Transverse colon (tissue), 4 donors: ENCODE measurements at regions not wholly inside any gene's neighbourhood (a gene's known extent, or its start where the extent isn't known, plus 50 kb on each side); places are given as distances from the start of the nearest gene placed in this dataset.
"Not testable (repeated sequence)": the region's sequence is repeated elsewhere in the genome, so short reads cannot be mapped to it uniquely, and the experiment has no call there.

Source experiments
- DNase-seq: peaks from one replicate; pipeline ENCODE4 v3.0.0-alpha.2; 2019
- H3K27ac ChIP-seq, 4 donors: fragments of 200-600 bp; sonication (generic); 2 replicates each; pipeline ENCODE4 v1.5.1; 2016 to 2018; ENCODE audit warnings: inconsistent platforms in 4 of 4
- H3K27me3 ChIP-seq: fragments of 200-600 bp; sonication (generic); 2 replicates; pipeline ENCODE4 v1.5.1; 2017; ENCODE audit warnings: inconsistent platforms
- H3K36me3 ChIP-seq, 4 donors: fragments of 200-600 bp; sonication (generic); 2 replicates each; pipeline ENCODE4 v1.5.1; 2017 to 2019; ENCODE audit warnings: inconsistent platforms in 4 of 4
- H3K4me1 ChIP-seq, 4 donors: fragments of 200-600 bp; sonication (generic); 2 replicates each; pipeline ENCODE4 v1.5.1; 2017 to 2020; ENCODE audit warnings: inconsistent platforms in 4 of 4
- H3K4me3 ChIP-seq, 4 donors: fragments of 200-600 bp; sonication (generic); 1 replicate in 1 of 4; 2 replicates in 3 of 4; pipeline versions ENCODE4 v1.5.1 to v1.6.1; 2017 to 2019; ENCODE audit warnings: inconsistent platforms in 4 of 4
- H3K9me3 ChIP-seq, 2 donors: fragments of 200-600 bp; sonication (generic); 2 replicates each; pipeline ENCODE4 v1.5.1; 2017 to 2019; ENCODE audit warnings: inconsistent platforms in 2 of 2
- EP300 ChIP-seq: sonication (generic); formaldehyde crosslinking; IDR thresholded peaks from one replicate; pipeline ENCODE4 v1.6.1; 2017; ENCODE audit warnings: antibody characterized with exemption, low read depth
- POLR2A ChIP-seq: fragments of 450-650 bp; IDR thresholded peaks from one replicate; pipeline ENCODE4 v1.6.1; 2016; ENCODE audit warnings: antibody characterized with exemption, mild to moderate bottlenecking, moderate library complexity
- POLR2AphosphoS5 ChIP-seq, 3 donors: sonication (generic); formaldehyde crosslinking; IDR thresholded peaks; one replicate each; pipeline ENCODE4 v1.6.1; 2016; ENCODE audit warnings: antibody characterized with exemption in 3 of 3
- WGBS, 2 donors: methylation state at CpG; one replicate each; pipeline ENCODE4 v1.1.5; 2018; ENCODE audit warnings: low coverage in 1 of 2; 5-methylcytosine and 5-hydroxymethylcytosine counted together
- in situ Hi-C, 4 donors: fragments of 200-750 bp; cut with MboI; loops; one replicate each; pipeline versions ENCODE4 v1.15.0 to v1.15.1; 2017; ENCODE audit warnings: low sequenced_read_pairs in 3 of 4, low pct_ligation_motif_present in 1 of 4, low pct_unique_long_range_greater_than_20kb in 1 of 4
- intact Hi-C: fragments of 100-400 bp; cut with DNase I; formaldehyde crosslinking; loops from one replicate; pipeline ENCODE4 v1.15.1; 2023; ENCODE audit warnings: low total_unique reads
- TF ChIP-seq, protein P1 (sequence below), 5 experiments: fragments of 200-600 bp in 3 of 5; fragments of 450-650 bp in 2 of 5; sonication (generic) in 3 of 5; IDR thresholded peaks; 1 replicate in 2 of 5; 2 replicates in 3 of 5; pipeline ENCODE4 v1.5.1; 2016 to 2017; ENCODE audit warnings: antibody characterized with exemption in 5 of 5, inconsistent platforms in 3 of 5, mild to moderate bottlenecking in 2 of 5, moderate library complexity in 1 of 5

DNA sequence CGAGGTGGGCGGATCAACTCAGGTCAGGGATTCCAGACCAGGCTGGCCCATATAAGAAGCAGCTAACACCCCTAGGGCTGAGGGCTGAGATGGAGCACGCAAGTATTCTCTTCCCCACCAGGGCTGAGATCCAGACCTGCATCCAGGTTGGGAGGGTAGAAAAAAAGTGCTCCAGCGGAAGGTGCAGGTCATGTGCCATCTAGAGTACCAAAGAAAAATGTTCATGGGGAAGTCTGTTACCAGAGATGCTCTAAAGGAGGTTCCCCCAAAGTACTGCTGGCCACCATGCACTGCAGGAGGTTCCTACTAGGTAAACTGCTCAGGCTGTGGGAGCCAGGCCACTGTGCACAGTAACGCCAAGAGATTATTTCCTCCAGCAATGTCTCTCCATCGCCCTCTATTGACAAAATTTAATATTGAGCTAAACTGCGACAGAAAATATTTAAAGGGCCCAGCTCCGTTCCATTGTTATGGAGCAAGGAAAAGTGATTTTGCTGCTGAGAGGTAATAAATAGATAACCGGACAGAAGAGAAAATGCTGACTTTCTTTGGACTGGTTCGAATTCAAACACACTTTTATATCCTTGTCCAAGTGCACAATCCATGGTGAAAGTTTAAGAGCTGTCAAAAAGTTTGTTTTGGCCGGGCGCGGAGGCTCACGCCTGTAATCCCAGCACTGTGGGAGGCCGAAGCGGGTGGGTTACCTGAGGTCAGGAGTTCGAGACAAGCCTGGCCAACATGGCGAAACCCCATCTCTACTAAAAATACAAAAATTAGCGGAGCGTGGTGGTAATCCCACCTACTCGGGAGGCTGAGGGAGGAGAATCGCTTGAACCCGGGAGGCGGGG, 159.9 kb downstream of the OR2B2 start:
- TF ChIP-seq, protein P1, sequence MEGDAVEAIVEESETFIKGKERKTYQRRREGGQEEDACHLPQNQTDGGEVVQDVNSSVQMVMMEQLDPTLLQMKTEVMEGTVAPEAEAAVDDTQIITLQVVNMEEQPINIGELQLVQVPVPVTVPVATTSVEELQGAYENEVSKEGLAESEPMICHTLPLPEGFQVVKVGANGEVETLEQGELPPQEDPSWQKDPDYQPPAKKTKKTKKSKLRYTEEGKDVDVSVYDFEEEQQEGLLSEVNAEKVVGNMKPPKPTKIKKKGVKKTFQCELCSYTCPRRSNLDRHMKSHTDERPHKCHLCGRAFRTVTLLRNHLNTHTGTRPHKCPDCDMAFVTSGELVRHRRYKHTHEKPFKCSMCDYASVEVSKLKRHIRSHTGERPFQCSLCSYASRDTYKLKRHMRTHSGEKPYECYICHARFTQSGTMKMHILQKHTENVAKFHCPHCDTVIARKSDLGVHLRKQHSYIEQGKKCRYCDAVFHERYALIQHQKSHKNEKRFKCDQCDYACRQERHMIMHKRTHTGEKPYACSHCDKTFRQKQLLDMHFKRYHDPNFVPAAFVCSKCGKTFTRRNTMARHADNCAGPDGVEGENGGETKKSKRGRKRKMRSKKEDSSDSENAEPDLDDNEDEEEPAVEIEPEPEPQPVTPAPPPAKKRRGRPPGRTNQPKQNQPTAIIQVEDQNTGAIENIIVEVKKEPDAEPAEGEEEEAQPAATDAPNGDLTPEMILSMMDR (IDR thresholded peaks at IDR 0.05) = peak; percentile 85 to 90 (median 86)
- no peak for TF ChIP-seq POLR2A
- Histone ChIP-seq H3K27ac (peak overlapping the region; percentile 89 to 96 (median 92)), H3K27me3 (peaks cover 2% of the 10 kb centered on the region), H3K9me3 (no peaks in the 10 kb centered on the region), H3K4me3 (peak overlapping the region; percentile 66 to 92 (median 78)), H3K4me1 (peaks cover 3 to 17% (median 12%) of the 10 kb centered on the region in 4 donors), H3K36me3 (no peaks in the 10 kb centered on the region)
- in situ Hi-C loops (loop anchor here in 3 of 4 donors (10.0 to 25.0 kb wide), 3 partner anchors 237 to 440 kb away; partner anchors contain the start of gene POM121L2 (in 1 of the 3)), intact Hi-C loops (no loop called here)
- WGBS, 2 donors = 12 to 20% methylated on average over 10 to 24 of the region's 24 CpGs
- peak; percentile 50 for DNase-seq

DNA sequence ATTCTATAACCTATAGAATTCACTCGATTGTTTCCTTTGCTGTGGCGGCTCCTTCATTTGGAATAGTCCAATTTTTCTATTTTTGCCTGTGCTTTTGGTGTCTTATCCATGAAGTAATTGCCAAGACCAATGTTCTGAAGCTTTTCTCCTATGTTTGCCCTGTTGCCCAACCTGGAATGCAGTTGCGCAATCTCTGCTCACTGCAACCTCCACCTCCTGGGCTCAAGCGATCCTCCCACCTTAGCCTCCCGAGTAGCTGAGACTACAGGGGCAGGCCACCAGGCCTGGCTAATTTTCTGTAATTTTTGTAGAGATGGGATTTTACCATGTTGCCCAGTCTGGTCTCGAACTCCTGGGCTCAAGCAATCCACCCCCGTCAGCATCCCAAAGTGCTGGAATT, 163.5 kb downstream of the OR2B2 start:
- Histone ChIP-seq H3K9me3 (no peaks in the 10 kb centered on the region), H3K4me3 (no peak overlapping the region), H3K36me3 (no peaks in the 10 kb centered on the region), H3K27ac (no peak overlapping the region), H3K4me1 (peaks cover 0 to 3% (median 3%) of the 10 kb centered on the region in 4 donors), H3K27me3 (peaks cover 27% of the 10 kb centered on the region)
- intact Hi-C loops = no loop called here
- no peak for DNase-seq
- TF ChIP-seq EP300 = no peak
- TF ChIP-seq POLR2AphosphoS5 (IDR thresholded peaks at IDR 0.05) = no peak
- TF ChIP-seq POLR2A = no peak
- TF ChIP-seq, protein P1 (IDR thresholded peaks at IDR 0.05) = no peak
- in situ Hi-C loops = loop anchor here in 1 of 4 donors (25.0 kb wide), 1 partner anchor 236 kb away; no protein-coding TSS in a partner anchor
- 89 to 92% methylated on average over 3 to 7 of the region's 7 CpGs for WGBS, 2 donors

DNA sequence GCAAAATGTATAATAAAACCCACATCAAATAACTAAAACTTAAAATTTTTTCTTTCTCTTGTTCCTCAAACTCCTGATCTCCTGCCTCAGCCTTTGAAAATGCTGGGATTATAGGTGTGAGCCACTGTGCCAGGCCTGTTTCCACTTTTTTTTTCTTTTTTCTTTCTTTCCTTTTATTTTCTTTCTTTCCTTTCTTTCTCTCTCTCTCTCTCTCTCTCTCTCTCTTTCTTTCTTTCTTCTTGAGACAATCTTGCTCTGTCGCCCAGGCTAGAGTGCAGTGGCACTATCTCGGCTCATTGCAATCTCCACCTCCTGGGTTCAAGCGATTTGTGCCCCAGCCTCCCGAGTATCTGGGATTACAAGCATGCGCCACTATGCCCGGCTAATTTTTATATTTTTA, 164.6 kb downstream of the OR2B2 start:
- DNase-seq = no peak
- no peaks in the 10 kb centered on the region for H3K9me3 ChIP-seq
- TF ChIP-seq, protein P1 (IDR thresholded peaks at IDR 0.05) = no peak
- in situ Hi-C loops = loop anchor here in 1 of 4 donors (25.0 kb wide), 1 partner anchor 235 kb away; no protein-coding TSS in a partner anchor
- H3K27ac ChIP-seq = no peak overlapping the region
- no peak overlapping the region for H3K4me3 ChIP-seq
- intact Hi-C loops = no loop called here
- 91% methylated on average over 4 to 6 of the region's 6 CpGs for WGBS, 2 donors
- no peaks in the 10 kb centered on the region for H3K4me1 ChIP-seq
- H3K27me3 ChIP-seq = peaks cover 32% of the 10 kb centered on the region
- no peaks in the 10 kb centered on the region for H3K36me3 ChIP-seq

DNA sequence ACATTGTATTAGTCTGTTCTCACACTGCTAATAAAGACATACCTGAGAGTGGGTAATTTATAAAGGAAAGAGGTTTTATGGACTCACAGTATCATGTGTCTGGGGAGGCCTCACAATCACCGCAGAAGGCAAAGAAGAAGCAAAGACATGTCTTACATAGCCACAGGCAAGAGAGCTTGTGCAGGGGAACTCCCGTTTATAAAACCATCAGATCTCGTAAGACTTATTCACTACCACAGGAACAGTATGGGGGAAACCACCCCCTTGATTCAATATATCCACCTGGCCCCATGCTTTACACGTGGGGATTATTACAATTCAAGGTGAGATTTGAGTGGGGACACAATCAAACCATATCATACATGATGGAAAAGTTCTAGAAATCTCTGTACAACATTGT, 165.3 kb downstream of the OR2B2 start:
- H3K36me3 ChIP-seq, H3K4me1 ChIP-seq, intact Hi-C loops, DNase-seq, H3K27ac ChIP-seq, H3K4me3 ChIP-seq, H3K9me3 ChIP-seq: not testable (repeated sequence)
- in situ Hi-C loops = loop anchor here in 1 of 4 donors (25.0 kb wide), 1 partner anchor 235 kb away; no protein-coding TSS in a partner anchor
- WGBS, 2 donors = 52 to 60% methylated on average over 1 to 4 of the region's 4 CpGs
- H3K27me3 ChIP-seq = peaks cover 40% of the 10 kb centered on the region
